Stimulated activated naive CD8-positive, alpha-beta T cell treated with anti-CD3 and anti-CD28 coated beads, Interleukin-15, Interleukin-2, amounts not matched to agents 100 U/mL and 50 U/mL, for 24 hours (primary cell): ENCODE measurements at regions not wholly inside any gene's neighbourhood (a gene's known extent, or its start where the extent isn't known, plus 50 kb on each side); places are given as distances from the start of the nearest gene placed in this dataset.
"Not testable (repeated sequence)": the region's sequence is repeated elsewhere in the genome, so short reads cannot be mapped to it uniquely, and the experiment has no call there.

ENCODE experiments used
- ATAC-seq: fragments of 150-1000 bp; cut with Tn5 transposase; one replicate; pipeline ENCODE4 v1.10.0; 2021
- DNase-seq: peaks from one replicate; pipeline ENCODE4 v3.0.0; 2021

GRCh38 chr13:103517768-103518102, 451.5 kb upstream of the SLC10A2 start:
- no peak for ATAC-seq
- no peak for DNase-seq

DNA sequence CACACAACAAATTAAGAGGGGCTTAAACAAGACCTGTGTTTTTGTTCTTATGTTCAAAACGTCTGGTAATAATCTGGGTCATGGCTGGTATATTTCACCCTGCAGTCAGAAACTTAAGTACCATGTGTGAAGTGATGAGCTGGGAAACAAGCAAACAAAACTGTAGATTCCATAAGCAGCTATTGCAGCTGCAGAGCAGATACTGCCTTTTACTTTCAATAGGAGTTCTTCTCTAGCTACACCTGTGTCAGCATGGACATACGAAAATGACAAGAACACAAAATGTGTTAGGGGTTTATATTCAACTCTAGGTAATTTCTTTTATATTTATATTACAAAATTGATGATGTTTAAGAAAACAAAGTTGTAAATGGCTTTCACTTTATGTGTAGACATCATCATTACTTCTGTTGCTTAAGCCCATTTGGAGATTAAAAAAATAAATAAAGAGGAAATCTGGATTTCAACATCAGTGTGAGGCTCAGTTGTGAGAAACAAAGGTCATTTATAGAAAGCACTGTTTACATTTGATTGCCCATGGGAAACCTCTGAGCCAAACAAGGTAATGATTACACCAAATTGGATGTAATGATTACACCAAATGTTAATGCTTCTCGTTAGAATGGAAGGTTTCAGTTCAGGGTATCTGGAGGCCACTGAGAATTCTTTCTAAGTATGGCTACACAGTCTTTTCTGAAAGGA, 451.0 kb upstream of the SLC10A2 start:
- DNase-seq (no peak), ATAC-seq (no peak)

DNA sequence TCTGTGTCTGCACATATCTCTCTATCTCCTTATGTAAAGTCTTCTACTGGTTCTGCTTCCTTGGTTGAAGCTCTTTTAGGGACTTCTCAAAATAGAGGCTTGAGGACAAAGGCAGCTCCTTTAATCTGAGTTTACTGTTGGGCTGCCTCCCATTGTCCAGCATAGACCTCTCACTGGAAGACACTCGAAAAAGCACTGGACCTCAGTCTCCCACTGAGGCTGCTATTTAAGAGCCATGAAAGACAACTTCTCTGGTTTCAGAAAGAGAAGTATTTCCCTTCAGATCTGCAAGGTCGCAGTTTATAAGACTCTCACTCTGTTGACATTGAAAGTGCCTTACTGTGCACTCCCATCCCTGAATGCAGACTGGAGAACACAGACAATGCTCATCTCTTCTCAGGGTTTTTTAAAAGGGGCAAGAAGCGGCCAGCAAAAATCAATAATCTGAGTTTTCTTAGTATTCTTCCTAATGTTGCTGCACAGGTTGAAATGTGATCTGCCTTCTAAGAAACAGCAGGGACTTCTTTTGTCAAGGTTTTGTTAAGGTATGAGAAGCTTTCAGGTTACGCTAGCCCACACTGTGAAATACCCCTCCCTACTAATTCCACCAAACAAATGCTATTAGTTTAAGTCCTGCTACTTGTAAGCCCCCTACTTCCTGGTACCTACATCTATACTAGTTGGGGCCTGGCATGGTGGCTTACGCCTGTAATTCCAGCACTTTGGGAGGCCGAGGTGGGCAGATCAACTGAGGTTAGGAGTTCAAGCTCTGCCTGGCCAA, 450.0 kb upstream of the SLC10A2 start:
- no peak for DNase-seq
- no peak for ATAC-seq

DNA sequence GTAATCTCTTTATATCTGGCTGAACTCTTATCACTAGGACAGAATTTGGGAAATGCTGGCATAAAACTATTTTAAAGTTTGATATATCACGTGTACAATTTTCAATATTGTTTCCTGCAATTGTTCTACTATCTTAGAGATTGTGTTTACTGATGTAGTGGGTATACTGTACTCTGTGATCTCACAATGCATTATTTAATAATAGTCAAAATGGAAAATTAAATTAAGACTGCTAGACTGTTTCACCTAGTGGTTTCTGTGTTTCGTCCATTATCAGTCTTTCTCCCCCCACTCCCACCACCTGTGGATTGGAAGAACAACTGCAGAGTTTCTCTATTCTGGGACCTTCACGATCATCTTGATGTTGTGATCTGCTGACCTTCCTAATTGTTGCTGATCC, 449.2 kb upstream of the SLC10A2 start:
- ATAC-seq (no peak), DNase-seq (no peak)

- ATAC-seq (no peak), DNase-seq (no peak)
Observed at GRCh38 chr13:103514619-103515018, 448.4 kb upstream of the SLC10A2 start.

GRCh38 chr13:103514188-103514587, 448.0 kb upstream of the SLC10A2 start:
- DNase-seq: no peak
- no peak for ATAC-seq

- no peak for ATAC-seq
- no peak for DNase-seq
Observed at GRCh38 chr13:103510007-103510535, 443.9 kb upstream of the SLC10A2 start.

DNA sequence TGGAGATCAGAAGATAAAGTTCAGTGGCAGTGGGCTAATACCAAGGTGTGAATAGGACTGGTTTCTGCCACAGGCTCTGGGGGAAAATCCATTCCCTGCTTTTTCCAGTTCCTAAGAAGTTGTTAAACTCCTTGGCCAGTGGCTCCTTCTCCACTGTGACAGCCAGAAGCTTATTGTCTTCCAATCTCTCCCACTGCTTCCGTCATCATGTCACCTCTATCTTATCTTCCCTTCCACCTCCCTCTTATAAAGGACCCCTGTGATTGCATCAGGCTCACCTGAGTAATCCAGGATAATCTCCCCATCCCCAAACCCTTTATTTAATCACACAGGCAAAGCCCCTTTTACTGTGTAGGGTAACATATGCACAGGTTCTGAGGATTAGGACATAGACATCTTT, 431.2 kb upstream of the SLC10A2 start:
- ATAC-seq: no peak
- no peak for DNase-seq

DNA sequence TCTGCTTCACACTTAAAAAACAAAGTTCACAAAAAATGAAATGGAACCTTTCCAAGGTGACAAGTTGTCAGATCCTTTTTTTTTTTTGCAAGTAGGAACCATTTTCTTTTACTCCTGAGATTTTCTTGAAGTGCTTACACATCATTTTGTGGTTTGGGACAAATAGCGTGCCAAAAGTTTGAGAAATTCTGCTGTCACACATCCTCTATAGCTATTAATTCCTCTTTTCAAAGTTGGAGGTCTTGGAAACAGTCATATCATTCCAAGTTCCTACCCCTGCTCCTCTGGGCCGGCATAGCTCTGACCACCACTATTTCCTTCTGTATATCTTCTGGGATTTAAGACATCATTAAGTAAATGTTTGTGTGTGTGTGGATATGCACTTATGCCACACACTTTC, 421.6 kb upstream of the SLC10A2 start:
- ATAC-seq (no peak), DNase-seq (no peak)

DNA sequence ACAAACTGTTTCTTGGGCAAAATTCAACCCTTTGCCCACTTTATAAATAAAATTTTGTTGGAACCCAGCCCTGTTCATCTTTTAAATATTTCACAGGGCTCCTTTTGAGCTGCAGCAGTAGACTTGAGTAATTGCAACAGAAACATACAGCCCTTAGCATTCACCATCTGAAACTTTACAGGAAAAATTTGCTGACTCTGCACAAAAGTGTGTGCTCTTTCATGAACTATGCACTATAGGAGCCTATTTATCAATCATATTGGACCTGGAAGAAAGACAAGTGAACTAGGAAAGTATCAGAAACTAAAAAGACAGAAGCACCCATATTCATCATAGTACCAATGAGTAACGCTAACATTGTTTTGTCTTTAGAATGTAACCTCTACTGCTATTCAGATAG, 406.9 kb upstream of the SLC10A2 start:
- ATAC-seq (no peak), DNase-seq (no peak)

DNA sequence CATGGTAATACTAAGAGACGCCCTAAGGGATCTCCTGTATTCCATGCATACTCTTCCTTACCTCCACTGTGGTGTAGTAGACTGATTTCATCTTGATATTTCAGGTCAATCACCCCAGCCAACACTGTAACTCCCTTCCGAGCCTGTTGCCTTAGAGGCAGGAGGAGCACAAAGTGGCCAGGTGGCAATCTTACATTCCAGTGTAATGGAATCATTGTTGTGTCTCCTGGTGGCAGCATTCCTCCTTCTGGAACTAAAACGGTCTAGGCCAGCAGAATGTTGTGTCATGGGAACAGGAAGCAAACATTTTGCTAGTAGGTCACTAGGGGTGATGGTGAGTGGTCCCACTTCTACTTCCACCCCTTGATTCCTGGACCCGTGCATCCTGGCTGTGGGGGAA, 405.7 kb upstream of the SLC10A2 start:
- ATAC-seq (no peak), DNase-seq (no peak)

- no peak for DNase-seq
Observed at GRCh38 chr13:103469771-103470170, 403.6 kb upstream of the SLC10A2 start.

DNA sequence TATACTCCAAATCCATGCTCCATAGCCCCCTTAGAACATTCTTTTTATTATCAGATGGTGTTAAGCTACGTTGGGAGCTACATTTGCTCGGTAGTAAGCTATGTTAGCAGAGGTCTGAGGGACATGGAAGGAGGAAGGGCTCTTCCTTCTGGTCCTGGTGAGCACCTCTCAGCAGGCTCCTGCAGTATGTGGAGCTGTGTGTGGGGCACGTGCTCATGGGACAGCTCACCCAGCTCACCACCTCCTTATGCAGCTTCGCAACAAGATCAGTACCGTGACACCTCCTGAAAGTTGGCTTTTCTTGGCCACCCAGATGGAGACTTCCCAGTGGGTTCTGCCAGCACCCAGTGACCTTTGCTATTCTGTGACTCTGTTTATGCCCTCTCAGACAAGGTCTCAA, 400.5 kb upstream of the SLC10A2 start:
- no peak for DNase-seq
- no peak for ATAC-seq

More at GRCh38 chr13:103469771-103470170, 403.6 kb upstream of the SLC10A2 start:
- no peak for ATAC-seq

- DNase-seq, ATAC-seq: not testable (repeated sequence)
Observed at GRCh38 chr13:103460246-103460645, 394.0 kb upstream of the SLC10A2 start.

- not testable (repeated sequence) for ATAC-seq, DNase-seq
Observed at GRCh38 chr13:103457050-103457449, 390.8 kb upstream of the SLC10A2 start.

DNA sequence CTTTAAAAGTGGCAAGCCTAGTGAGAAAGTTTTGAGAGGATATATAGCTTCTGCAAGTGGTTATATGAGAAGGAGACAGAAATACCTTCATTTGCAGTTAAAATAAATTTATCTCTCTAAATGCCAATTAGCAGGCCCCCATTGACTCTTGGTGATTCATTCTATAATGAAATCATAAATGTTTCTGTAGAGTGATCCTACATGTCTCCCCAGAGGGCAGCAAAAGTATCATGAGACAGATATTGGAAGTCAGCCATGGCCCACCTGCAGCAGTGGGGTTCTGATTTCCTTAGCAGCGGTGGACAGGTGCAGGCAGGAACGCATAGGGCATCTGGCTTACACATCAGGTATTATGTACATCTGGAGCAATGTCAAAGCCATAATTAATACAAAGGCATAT, 385.4 kb upstream of the SLC10A2 start:
- ATAC-seq (no peak), DNase-seq (no peak)

GRCh38 chr13:103443604-103444003, 377.4 kb upstream of the SLC10A2 start:
- ATAC-seq (no peak), DNase-seq (no peak)

- ATAC-seq (no peak), DNase-seq (no peak)
Observed at GRCh38 chr13:103437651-103438050, 371.4 kb upstream of the SLC10A2 start.

DNA sequence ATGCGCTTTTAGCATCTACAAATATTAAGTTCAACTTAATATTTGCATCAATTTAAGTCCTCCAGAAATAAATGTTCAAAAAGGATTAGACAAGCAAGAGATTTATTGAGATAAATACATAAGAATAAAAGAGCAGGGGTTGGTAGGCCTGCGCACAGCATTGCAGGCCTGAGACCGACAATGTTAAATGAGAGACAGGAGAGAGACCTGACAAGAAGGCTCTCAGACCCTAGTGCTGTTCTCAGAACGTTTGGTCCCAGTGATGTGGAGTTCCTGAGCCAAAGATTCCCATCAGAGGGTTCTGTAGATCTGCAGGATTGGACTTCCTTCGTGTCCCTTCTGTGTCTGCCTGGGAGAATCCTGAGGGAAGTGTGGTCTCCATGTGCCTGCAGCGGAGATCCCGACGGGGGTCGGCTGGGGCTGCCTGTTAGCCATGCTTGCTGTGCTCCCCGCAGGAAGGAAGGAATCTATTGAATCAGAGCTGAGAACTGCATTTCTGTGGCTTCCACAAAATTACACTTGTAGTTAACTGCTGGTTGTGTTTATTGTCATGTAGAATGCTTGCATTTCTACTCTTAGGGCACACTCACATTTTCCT, 369.9 kb upstream of the SLC10A2 start:
- DNase-seq (no peak), ATAC-seq (no peak)

DNA sequence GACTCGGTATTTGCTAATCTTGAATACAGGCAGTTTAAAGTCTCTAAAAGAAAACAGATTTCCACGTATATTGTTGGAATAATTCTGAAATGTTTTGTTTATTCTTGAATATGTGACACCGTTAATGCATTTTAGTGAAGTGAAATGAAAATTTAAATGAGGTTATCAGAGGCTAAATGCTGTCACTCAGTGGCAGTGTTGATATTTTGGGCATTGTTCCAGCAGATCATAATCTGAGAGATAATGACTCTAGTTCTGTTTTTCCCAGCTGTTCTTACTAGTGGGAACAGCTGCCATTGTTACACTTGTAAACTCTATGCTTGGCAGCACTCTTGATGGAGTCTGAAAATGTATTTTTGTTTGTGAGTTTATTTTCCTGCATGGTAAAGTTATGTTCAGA, 365.6 kb upstream of the SLC10A2 start:
- ATAC-seq (no peak), DNase-seq (no peak)

DNA sequence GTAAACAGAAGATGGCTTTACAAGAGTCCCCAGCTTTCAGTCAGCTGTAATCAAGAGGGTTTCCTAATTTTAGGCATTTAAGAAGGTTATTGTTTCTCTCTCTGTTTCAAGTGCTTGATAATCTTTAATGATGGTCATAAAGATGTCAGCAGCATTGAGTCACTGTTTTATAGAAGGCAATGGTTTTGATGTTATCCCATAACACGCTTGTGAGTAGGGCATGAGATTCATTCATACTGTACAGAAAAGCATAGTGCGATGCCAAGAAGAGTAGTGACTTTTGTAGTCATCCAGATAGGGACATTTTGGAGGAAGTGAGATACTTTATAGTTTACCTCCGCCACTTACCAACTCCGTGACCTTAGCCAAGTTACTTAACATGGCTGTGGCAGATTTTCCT, 364.2 kb upstream of the SLC10A2 start:
- no peak for ATAC-seq
- DNase-seq: no peak

DNA sequence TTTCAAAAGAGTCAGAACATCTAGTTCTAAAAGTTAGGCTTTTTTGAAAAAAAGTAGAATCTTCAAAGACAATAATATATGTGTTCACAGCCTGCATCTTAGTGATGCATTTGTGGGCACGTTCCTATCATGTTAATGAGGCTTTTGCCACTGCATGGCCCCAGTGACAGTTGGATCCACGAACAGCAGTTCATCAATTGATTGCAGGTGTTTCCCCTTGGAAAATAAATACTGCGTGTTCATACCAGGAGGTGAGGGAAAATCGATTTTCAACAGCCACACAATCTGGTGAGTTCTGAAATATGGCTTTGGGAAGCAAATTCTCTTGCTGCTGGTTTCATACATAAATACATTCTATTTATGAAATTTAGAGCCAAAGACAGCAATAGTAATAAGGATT, 343.8 kb upstream of the SLC10A2 start:
- no peak for ATAC-seq

DNA sequence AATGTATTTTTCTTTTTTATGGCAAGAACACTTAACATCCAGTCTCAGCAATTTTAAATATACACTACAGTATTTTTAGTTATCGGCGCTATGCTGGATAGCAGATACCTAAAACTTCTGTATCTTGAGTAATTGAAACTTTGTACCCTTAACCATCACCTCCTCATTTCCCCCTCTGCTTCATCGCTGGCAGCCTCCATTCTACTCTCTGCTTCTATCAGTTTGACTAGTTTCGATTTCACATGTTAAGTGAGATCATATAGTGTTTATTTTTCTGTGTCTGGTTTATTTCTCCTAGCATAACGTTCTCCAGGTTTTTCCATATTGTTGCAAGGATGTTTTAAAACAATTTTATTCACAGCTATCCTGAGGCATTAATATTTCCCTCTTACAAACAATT, 340.8 kb upstream of the SLC10A2 start:
- ATAC-seq (no peak), DNase-seq (no peak)

More for the DNA sequence above, 343.8 kb upstream of the SLC10A2 start:
- DNase-seq: no peak
